HG03342 (cell line): ENCODE measurements at regions not wholly inside any gene's neighbourhood (a gene's known extent, or its start where the extent isn't known, plus 50 kb on each side); places are given as distances from the start of the nearest gene placed in this dataset.
"Not testable (repeated sequence)": the region's sequence is repeated elsewhere in the genome, so short reads cannot be mapped to it uniquely, and the experiment has no call there.

Experiments used
- ATAC-seq: cut with Tn5 transposase; IDR thresholded peaks from one replicate; pipeline ENCODE4 v1.9.1; 2021; ENCODE audit warnings: mild to moderate bottlenecking, moderate library complexity; ENCODE audit not compliant: unreplicated experiment

DNA sequence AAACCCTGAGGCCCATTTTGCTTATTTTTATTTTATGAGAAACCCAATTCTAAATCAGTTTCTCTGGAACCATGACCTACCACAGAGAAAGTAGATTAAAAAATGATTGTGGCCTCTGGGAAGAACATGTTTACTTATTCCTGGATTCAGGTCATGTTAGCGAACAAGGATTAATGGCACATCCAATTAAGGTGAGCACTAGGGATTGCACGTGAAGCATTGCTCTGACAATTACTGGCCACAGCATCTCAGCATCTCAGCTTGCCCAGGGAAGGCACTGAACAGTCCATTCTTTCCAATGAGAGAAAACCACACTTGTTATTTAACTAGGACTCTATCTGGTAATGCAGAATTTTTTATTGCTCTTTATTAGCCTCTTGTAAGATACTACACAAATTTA lies 119.8 kb downstream of the ZNF330 start:
- no peak for ATAC-seq

DNA sequence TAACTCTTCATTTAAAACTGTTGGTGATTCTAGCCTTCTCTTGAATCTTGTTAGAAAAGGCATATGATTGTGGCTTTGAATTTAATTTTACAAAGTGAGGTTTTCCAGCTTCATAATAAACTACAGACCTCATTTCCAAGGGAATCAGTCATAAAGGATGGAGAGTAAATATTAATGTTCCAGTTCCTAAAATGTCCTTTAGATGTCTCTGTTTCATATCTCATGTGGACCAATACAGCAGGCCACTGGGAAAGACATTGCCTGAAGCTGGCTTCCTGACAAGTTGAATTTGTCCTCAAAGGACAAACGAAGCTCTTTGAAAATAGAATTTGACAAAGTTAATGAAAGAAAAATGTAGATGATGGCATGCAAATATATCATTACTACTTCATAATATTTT lies 125.4 kb downstream of the ZNF330 start:
- ATAC-seq = no peak

DNA sequence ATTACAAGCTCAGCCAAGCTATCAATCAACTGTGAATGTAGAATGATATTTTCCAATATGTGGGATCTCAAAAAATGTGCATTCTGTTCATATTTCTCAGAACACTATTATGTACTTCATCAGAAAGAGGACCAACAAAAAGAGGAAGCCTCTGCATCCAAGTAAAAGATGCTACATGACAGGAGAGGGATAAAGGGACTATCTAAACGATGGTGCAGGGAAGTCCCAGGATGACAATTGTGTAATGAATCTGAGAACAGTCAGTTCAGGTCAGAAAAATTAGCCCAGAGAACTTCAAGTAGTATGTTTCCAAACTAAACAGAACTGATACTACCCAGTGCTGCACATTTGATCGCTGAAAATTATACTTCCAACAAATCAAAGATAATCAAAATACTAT lies 127.0 kb downstream of the ZNF330 start:
- ATAC-seq = no peak

DNA sequence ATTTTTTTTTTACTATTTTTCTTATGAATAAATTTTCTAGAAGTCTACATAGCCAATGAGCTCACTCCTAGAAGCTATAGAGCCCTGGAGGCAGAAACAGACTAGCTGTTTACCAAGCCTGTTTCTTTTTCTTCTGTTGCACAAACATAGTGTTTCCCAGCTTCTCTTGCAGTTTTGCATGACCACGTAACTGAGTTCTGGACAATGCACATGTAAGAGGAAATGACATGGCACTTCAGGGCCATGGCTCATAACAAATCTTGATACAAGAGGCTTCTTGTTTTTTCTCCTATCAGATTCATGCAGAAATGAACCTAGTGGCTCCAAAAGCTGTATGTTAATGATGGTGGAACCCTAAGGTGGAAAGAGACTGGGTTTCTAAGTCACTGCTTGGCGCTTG lies 127.4 kb downstream of the ZNF330 start:
- peak; percentile 44 for ATAC-seq

DNA sequence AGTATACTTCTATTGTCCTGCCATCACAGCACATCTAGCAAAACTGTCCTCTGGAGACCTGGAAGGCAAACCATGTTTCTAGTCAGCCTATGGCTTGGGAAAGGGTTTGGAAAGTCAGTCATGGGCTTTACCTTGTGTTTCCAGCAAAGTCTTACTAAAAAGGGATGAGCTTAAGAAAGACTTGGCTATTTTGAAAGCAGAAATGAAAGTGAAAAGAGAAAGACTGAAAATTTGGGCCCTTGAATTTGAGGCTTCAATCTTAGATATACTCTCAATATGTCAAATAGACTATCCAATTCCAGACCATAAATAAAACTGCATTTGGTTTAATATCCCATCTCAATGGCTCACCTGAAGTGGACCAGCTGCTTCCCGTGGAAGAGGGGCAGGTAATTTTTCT lies 127.9 kb downstream of the ZNF330 start:
- peak; percentile 33 for ATAC-seq

DNA sequence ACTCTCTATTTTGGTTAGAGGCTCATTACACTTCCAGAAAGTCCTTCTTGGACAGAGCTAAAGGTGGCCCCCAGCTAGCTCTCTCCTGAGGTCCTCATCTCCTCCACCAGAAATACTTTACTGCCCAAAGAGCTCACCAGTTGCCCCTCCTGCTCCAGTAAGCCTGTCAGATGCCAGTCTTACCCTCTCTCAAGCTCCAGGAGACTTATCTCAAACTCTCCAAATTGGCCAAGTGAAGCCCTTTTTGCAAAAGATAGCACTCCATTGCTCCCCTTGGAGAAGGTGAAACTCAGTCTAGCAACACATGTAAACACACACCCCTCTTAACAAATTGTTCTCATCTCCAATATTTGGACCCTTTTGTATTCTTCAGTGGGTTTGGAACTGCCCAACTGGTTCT lies 128.5 kb downstream of the ZNF330 start:
- no peak for ATAC-seq

DNA sequence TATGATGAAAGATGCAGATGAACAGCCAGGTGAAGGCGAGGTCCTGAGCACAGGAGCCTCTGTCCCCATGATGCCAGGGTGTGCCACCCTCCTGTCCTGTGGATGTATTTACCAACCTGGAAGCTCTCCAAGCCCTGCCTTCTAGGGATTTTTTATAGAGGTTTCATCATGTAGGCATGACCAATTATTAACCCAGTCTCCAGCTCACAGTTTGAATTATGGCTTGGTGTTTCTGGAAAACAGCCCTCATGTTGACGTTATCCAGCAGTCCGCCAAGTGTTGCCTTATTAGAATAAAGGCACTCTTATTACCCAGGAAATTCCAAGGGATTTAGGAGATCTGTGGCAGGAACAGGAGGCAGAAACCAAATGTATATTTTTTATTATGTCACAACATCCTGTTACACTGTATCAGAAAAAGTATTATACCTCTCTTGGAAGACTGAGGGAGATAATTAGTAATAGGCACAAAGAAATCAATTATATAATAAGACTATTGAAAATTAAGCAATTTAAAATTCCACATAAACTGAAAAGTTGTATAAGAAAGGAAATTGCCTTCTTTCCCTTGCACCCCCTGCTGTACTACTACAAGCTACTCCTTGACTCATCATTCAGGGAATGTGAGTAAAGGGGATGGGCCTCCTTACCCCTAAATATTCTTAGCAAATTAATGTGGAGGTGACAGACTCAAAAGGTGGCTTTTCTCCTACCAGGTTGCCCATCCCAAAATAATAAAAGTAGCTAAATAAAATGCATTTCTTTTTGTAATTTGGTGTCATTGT lies 129.6 kb downstream of the ZNF330 start:
- no peak for ATAC-seq

DNA sequence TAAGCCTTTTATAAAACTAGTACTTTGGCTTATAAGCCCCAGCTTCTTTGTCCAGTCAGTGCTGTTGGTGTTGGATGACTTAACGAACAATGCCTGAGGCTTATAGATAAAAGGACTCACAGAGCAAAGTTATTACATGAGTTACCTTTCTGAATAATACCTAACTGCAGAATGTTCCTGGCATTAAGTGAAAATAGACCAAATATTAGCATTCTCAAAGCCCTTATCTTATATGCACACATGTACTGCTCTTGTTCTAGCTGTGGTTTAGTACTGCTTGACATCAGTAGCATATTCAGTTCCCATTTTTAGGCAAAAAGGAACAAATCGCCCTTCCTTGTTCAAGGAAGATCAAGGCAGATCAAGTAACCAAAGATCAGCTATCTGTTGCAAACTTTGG lies 131.6 kb downstream of the ZNF330 start:
- no peak for ATAC-seq

DNA sequence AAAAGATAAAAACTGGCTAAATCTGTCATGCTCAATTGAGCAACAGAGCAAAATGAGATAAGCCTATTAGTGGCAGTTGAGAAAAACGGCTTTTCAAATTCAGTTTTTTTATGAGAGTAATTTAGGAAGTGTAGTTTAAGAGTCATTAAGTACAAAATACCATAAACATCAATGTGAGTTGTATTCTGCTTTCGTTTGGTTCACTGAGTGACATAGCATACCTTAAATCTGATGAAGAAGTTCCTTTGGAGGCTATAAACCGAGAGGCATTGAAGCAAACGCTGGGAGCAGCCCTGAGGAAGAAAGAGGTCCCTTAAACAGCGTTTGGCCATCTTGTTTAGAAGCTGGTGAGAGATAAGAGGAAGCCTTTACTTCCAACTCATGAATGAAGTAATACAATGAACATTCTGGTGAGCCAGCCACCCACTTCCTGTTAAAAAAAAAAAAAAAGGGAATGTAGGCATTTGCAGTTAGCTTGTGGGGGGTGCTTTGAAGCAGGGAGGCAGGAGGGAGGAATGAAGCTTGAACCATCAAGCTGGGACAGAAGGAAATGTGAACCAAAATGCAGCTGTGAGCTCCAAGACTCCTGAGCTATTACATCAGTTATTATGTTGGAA lies 132.3 kb downstream of the ZNF330 start:
- no peak for ATAC-seq

DNA sequence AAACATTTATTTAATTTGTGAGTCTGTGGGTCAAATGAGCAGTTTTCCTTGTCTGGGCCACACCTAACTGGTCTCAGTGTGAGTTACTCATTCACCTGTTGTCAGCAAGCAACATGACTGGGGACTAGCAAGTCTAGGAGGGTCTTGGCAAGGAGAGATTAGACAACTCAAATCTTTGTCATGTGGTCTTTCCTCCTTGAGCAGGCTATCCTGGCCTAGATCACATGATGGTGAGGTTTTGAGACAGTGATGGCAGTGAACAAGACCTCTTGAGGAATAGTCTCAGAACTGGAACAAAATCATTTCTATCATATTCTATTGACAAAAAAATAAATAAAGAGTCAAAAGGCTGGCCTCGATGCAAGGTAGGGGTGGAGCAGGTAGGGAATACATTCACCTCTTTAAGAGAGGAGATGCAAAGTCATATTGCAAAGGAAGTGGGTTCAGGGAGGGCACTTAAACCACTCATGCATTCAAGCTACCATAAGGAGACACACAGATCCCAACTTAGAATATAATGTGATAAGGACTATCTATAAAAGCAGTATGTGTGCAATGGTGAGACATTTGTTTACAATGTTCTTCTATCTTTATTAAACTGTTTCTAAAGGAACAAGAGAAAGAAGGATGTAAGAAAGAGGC lies 135.7 kb downstream of the ZNF330 start:
- ATAC-seq = no peak

DNA sequence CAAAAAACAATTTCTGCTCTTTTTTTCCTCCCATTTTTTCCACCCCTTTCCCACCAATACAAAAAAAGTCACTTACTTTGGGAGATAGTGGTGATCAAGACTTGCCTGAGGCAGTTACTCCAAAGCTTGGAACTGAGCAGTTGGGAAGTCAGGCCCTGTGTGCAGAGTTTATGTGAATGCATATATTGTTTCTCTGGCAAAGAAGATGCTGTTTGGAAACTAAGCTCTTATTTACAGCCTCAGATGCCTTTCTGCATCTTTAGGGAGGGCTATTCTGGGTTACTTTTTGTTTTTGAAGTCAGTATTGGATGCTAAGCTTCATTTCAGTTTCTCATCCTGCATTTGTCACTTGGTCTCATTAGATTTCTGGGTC lies 136.3 kb downstream of the ZNF330 start:
- ATAC-seq = no peak

DNA sequence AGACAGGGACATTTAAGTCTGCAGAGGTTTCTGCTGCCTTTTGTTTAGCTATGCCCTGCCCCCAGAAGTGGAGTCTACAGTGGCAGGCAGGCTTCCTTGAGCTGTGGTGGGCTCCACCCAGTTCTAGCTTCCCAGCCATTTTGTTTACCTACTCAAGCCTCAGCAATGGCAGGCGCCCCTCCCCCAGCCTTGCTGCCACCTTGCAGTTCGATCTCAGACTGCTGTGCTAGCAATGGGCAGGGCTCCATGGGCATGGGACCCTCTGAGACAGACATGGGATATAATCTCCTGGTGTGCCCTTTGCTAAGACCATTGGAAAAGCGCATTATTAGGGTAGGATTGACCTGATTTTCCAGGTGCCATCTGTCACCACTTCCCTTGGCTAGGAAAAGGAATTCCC lies 147.5 kb downstream of the ZNF330 start:
- ATAC-seq = not testable (repeated sequence)

DNA sequence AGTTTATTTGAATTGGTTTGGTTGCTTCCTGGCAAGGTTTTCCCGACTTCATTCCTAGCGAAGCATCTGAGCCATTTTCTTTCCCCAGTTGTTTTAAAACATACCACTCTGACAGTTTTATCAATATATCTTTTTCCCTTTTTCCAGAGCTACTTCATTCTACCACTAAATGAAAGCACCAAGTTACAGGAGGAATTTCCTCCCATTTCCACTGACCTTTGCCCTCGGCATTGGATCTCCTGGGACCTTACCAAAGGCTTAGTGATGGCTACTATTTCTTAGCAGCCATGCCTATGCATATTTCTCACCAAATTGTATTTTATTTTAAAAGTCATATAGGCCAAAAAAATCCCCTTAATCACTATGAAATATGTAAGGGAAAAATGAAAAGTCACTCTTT lies 150.5 kb downstream of the ZNF330 start:
- no peak for ATAC-seq

DNA sequence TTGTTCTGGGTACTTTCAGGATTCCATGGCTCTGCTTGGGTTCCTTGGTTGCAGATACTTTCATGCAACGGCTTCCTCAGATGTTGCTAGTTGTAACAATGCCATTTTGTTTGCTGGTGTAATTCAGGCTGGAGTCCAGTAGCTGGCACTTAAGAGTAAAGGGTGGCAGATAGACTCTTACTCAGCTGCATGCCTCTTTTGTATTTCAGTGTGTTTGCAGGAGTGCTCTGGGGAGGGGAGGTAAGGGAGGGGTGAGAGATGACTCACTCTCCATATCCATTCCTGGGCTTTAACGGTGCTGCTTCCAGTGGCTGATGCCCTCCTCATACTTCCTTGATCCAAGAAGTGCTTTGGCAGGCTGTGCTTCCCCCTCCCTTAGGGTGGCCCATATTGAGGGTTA lies 155.2 kb downstream of the ZNF330 start:
- no peak for ATAC-seq

DNA sequence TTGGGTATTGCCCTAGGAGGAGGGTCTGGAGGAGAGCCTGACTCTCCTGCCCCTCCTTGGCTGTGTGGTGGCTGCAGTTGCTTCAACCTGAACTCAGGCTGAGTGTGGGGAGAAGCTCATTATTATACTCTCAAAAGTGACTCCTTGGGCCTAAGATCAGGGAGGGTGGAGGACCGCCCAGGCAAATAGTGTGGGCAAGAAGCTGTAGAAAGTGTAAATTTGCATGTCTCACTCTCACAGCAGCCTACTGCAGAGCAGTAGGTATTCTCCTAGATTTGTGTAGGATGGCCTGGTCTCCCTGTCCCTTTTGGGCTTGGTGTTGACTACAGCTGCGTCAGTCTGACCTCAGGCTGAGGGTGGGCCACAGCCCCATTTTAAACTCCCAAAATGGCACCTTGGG lies 156.1 kb downstream of the ZNF330 start:
- ATAC-seq = no peak

DNA sequence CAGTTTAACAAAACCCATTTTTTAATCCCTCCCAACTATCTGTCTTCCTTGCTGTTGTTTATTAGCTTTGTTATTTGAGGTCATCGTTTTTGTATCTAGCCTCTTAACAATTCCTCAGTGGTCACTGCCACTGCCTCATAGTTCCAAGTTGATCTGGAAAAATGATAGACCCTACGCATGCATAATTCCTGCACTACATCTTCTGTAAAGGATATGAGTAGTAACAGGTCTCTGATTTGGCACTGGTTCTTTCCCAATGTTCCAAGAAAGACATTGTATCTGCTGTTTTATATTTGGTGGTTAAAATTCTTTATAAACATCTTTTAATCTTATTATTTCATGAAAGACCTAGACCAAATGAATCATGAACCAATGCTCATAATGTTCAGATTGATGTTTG lies 166.6 kb downstream of the ZNF330 start:
- no peak for ATAC-seq

DNA sequence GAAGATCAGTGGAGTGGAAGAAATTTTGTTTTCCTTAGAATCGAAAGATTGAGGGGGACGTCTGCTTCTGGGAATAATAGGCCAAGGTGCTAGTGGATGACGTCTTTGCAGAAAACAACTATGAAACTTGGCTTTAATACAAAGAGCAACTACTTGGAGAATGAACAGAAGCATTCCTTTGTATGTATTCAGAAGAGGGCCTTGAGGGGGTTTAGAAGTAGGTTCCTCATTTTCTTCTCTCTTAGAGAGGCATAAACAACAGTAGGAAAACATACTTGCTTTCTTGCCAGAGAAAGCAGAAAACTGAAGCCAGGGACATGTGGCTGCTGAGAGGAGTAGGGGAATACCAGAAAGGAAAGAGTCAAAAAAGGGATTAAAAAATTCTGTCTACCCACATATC lies 167.8 kb downstream of the ZNF330 start:
- no peak for ATAC-seq

DNA sequence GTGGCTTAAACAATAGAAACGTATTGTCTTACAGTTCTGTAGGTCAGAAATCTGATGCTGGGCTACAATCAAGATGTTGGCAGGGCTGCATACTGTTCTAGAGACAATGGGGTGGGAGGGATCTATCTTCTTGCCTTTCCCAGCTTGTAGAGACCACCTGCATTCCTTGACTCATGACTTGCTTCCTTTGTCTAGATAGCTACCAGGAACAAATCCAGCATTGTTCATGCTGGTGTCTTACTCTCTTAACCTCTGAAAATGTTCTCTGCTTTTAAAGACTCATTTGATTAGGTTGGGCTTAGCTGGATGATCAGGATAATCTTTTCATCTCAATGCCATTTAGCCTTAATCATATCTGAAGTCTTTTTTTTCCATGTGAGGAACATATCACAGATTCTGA lies 169.0 kb downstream of the ZNF330 start:
- ATAC-seq = no peak

DNA sequence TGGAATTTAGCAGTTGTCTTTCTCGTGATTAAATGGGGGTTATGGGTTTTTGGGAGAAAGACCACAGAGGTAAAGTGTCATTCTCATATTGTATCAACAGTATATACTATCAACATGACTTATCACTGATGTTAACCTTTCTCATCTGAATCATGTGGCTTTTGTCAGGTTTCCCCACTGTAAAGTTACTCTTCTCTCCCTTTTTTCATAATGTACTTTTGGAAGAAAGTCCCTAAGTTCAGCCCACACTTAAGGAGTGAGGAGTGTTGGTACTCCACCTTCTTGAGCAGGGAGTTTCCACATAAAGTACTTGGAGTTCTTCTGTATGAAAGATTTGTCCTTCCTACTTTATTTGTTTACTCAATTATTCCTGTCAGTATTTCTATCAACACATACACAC lies 169.9 kb downstream of the ZNF330 start:
- ATAC-seq = no peak

DNA sequence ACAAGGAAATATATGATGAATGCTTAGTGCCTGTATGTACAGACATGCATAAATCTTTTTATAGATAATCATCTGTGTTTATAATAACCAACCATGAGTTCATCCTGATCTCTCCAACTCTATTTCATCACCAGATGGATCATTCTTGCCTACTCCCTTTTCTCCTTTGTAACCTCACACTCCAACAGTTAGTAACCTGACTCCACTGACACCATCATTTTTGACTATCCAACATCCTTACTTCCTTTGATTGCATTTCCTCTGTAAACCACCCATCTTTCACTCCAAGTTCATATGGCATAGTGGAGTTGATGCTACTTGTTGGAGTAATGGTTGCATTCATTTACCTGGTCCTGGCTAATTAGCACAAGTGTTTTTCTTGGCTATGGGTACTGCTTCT lies 170.6 kb downstream of the ZNF330 start:
- ATAC-seq = no peak

DNA sequence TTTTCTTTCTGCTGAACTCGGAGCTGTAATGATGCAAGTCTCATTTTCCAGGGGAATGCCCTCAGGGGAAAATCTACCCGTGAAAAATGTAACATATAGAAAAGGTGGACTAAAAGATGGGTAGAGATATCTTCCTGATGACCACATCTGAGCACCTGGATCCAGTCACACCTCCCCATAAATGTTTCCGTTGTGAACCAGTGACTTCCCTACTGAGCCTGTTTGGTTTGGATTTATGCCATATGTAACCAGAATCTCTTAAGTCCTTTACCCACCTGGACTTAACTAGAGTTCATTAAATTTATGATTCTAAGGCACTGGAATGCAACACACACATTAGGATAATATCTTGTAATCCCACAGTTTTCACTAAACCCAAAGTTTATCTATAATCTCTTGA lies 171.1 kb downstream of the ZNF330 start:
- no peak for ATAC-seq

DNA sequence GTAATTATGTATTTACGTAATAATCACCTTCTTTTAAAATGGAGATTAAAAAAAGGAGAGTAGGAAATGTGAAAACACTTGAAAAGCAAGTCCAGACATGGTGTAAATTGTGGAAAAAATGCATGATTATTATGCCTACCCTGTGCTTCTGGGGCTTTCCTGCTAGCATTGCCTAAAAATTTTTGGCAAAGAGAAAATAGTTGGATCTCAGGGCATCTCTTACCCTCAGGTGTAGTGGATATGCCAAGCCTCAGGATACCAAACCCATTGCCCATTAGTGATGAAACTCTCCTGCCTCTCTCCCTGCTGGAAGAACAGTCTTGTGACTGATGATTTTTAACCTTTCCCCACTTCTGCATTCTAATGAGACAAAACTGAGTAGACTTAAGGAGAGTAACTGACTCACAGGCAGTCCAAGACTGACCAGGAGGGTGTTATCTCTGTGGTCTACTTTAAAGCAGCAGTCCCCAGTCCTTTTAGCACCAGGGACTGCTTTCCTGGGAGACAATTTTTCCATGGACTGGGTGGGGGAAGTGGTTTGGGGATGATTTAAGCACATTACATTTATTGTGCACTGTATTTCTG lies 174.6 kb downstream of the ZNF330 start:
- ATAC-seq = no peak
